Astrocyte of the hippocampus (primary cell): ENCODE measurements at regions not wholly inside any gene's neighbourhood (a gene's known extent, or its start where the extent isn't known, plus 50 kb on each side); places are given as distances from the start of the nearest gene placed in this dataset.
"Not testable (repeated sequence)": the region's sequence is repeated elsewhere in the genome, so short reads cannot be mapped to it uniquely, and the experiment has no call there.

ENCODE experiments used
- DNase-seq: peaks from one replicate; pipeline ENCODE4 v3.0.0; 2011; ENCODE audit warnings: low read depth, low spot score

DNA sequence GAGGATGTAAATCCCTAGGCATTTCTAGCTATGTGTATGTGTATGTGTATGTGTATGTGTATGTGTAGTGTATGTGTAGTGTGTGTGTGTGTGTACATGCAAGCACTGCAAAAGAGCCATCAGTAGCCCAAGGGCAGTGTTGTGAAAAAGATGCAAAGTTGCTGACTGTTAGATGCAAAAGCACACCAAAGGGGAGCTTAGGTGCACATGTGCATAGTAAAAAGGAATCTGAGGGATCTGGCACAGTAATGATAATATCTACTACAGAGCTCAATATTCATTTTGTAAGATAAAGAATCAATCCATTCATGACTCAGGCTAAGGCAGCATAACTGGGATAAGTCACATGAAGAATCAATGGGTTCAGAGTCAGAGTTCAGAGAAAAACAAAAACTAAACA is 80.2 kb downstream of the TMEM47 start:
- DNase-seq = no peak

DNA sequence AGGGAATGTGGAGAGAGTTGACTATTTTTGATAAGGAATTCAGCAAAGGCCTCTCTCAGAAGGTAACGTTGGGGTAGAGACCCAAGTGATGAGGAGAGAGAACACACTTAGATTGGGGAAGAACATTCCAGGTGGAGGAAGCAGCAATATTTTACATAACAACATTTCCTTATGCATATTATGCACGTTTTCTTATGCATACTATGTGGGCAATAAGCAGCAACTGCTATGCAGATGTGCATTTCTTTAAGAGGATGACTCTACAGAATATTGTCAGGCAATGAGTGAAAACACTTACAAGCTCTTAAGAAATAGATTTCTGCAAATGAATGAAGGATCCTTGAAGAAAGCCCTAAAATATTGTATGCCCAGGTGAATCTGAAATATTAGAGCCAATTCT is 91.1 kb downstream of the TMEM47 start:
- DNase-seq = no peak

DNA sequence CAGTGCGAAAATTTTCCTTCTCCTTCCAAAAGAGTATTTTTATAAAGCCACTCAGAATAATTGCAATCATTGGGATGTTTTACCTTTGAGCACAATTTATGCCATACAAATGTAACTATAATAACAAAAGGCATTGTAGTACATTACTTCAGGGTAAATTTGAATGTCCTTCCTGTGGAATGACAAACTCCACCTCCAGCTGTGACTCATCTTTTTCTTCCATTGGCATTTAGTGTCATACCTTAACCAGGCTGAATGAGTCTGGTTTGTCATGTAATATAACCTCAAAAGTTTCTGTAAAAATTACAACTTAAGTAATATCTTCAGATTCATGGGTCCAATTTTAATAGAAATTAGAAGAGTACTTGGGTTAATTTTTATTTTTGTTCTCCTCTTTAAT is 93.3 kb downstream of the TMEM47 start:
- DNase-seq = no peak

DNA sequence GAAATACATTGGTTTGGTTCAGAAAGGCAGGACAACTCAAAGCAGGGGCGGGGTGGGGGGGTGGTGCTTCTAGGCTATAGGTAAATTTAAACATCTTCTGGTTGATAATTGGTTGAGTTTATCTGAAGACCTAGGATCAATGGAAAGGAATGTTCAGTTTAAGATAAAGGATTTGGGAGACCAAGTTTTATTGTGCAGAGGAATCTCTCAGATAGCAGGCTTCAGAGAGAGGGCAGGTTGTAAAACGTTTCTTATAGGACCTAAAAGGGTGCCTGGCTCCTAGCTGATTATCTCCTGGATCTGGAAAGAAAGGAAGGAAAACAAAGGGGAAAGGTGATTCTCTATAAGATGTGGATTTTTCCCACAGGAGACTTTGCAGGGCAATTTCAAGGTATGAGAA is 94.0 kb downstream of the TMEM47 start:
- DNase-seq = no peak

DNA sequence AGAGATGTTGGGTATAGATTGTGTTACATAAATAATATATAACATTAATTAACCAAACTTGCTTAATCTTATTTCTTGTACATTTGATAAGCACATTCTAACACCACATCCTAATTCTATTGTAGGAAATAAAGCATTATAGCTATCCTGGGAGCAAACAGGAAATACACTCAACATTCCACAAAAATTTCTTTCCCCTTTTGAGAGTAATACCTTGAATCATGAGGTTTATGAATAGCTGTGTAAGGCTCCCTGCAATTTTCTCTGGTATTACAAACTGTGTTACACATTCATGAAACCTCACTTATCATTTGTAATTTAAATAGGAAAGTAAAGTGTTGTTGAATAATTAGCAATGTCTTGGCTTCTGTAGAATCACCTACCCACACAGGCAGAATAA is 95.1 kb downstream of the TMEM47 start:
- no peak for DNase-seq

DNA sequence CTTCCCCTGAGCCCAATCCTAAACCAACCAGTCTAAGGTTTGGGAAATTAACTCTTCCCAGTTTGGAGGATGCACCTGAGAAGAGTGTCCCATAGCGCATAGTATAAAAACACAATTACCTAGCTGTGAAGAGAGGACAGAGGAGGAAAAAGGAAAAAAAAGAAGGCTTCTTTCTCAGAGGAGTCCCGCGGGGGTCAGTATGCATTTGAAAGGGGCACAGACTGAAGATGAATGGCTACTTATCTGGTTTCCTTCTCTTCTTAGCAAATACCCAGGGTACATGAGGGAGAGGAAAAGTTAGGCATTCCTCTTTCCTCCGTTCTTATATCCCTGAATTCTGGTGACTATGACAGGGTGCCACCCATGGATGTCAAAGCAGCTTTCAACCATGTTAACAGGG is 96.9 kb downstream of the TMEM47 start:
- no peak for DNase-seq

DNA sequence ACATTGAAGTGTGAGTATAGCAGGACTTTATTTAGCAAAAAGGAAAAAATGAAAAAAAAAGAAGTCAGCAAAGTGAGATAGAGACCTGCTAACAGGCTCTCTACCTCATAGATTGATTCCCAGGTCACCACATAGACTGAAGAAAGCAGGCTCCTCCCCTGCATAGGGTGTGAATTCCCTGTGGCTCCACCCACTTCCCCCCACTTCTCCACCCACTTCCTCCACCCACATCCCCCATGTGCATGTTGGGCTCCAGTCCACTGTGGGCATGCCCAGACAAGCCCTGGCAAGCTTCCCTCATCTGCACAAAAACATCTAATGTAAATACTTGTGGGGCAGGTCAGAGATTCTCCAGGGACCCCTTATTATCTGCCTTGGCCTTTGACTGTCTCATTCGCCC is 97.8 kb downstream of the TMEM47 start:
- peak; percentile 20 for DNase-seq

DNA sequence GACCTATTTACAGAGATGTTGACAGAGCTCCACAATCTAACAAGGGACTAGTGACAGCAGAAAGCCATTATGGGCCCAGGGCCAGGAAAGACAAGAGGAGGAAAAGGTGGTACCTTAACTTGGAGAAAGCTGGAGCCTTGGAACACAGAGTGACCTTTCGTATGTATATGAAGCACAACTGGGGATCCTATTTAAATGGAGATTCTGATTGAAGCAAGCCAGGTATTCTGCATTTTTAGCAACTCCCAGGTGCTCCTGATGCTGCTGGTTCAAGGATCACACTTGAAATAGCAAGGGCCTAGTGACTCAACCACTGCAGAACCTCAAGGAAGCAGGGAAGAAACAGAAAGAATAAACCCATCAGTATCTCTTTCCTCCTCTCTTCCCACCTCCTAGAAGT is 99.4 kb downstream of the TMEM47 start:
- no peak for DNase-seq

DNA sequence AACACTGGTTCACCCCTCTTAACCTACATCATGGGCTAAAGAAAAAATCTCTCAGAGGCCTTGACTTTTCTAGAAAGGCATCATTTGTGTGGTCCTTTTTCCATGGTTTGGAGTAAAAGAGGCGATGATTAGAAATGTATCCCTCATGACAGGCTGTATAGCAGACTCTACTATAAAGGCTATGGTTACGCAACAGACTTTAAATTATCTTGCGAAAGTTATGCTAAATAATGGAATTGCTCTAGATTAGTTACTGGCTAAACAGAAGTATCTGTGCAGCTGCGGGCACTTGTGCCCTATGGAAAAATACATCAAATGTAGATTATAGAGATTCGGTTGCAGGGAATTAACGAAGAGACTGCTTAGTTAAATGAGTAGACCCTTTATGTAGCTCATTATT is 101.6 kb downstream of the TMEM47 start:
- no peak for DNase-seq

DNA sequence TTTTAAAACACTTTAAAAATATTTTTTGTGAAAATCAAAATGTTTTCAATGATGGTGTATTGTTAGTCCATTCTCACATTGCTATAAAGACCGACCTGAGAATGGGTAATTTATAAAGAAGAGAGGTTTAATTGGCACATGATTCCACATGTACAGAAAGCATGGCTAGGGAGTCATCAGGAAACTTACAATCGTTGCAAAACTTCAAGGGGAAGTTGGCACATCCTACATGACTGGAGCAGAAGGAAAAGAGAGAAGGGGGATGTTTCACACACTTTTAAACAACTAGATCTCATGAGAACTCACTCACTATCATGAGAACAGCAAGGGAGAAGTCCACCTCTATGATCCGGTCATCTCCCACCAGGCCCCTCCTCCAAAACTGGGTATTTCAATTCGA is 110.7 kb downstream of the TMEM47 start:
- no peak for DNase-seq

DNA sequence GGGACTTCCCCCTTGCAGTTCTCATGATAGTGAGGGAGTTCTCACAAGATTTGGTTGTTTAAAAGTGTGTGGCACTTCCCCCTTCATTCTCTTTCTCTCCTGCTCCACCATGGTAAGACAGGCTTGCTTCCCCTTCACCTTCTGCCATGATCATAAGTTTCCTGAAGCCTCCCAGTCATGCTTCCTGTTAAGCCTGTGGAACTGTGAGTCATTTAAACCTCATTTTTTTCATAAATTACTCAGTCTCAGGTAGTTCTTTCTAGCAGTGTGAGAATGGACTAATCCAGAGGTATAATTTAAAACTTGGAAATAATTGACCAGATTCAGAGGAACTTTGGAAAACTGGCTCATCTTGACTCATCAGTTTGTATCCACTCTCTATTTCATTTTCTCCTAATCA is 129.0 kb downstream of the TMEM47 start:
- DNase-seq = no peak

DNA sequence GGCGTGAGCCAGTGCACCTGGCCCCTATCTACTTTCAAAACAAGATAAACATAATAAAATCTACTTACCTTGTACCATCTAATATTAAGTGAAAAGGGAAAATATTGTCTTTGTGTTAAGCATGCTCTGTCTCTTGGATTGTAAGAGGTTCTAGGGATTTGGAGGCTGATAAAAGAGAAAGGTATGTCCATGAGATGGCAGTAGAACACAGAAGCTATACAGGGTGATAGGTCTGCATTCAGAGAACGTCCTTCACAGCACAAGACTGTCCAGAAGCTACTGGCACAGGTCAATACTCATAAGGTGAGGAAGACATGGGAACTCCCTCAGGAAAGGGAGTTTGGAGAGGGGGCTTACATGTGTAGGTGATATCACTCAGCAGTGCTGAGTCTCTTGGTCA is 135.5 kb downstream of the TMEM47 start:
- DNase-seq = no peak

DNA sequence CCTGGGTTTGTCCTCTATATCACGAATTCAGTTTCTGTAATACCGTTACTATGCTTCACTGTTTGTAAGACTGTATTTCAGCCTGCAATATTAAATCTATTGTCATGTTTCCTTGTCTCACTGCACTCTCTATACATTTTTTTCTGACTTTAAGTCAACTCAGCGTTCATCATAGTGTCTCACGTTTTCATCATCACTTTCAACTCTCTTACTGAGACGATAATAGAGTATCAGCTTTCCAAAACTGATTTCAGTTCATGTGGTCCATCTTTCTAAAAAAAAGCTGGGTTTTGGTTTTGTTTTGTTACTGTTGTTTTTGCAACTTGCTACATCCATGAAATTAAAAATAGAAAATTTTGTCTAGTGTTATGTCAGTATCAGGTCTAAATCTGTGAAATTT is 147.7 kb downstream of the TMEM47 start:
- no peak for DNase-seq

DNA sequence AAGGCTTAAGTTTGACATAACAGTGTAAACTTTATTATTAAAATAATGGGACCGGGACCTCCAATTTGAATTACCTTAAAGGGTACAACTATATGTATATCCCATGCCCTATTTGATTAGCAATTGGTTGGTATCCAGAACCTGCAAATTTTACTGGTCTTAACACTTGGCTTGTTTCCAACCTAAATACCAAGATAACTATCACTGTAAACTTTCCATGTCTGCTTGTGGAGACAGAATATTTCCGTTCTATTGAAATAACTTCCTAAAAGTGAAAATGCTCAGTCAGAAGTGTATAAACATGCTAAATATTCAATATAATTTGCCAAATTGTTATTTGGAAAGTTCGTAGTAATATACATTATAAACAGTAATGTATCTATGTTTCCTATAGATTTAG is 154.0 kb downstream of the TMEM47 start:
- no peak for DNase-seq

DNA sequence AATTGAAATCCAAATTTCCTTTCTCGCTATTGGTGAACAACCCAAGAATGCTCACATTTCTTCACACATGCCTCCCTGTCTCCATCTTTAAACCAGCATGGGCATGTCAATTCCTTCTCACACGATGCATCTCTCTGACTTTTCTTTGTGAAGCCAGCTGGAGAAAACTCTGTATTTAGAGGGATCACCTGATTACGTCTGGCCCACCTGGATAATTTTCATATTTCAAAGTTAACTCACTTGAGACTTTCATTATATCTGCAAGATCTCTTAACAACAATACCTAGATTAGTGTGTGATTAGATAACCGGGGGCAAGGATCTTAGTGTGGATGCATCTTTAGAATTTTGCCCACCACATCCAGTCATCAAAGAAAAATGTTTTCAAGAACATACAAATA is 164.0 kb downstream of the TMEM47 start:
- no peak for DNase-seq

DNA sequence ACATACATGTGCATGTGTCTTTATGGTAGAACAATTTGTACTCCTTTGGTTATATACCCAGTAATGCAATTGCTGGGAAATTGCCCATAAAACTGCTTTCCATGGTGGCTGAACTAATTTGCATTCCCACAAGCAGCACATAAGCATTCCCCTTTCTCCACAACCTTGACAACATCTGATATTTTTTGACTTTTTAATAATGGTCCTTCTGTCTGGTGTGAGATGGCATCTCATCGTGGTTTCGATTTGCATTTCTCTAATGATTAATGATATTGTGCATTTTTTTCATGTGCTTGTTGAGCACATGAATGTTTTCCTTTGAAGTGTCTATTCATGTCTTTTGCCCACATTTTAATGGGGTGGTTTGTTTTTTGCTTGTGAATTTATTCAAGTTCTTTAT is 166.0 kb downstream of the TMEM47 start:
- peak; percentile 11 for DNase-seq

DNA sequence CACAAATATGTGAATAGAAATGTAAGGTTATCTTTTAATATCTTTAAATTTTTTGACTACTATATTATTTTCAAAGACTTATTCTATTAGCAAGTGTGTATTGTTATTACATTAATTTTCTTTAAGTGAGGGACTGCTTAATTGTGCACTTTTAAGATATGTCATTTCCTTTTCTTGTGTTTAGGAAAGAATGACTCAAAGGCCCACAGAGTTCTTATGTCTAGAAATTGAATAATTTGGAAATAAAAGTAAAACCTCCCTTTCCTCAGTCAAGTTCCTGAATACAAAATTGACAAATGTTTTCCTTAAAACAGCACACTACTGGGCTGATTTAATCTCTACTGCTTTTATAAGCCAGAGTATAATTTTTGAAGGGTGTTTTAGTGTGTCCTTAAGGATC is 169.7 kb downstream of the TMEM47 start:
- DNase-seq = no peak

DNA sequence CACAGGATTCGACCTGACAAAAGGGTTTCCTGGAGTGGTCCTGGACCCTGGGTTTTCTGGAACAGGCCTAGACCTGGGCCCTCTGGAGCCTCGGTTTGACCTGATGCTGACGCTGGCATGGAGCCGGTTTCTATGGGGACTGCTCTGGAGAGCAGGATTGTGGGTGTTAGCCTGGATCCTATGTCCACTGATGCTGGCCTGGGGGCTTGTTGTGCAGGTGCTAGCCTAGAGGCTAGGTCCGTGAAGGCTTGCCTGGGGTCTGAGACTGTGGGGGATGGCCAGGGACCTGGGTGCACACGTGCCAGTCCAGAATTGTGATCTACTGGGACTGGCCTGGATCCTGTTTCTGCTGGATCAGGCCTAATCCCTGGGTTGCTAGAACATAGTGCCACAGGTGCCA is 173.1 kb downstream of the TMEM47 start:
- DNase-seq = no peak

DNA sequence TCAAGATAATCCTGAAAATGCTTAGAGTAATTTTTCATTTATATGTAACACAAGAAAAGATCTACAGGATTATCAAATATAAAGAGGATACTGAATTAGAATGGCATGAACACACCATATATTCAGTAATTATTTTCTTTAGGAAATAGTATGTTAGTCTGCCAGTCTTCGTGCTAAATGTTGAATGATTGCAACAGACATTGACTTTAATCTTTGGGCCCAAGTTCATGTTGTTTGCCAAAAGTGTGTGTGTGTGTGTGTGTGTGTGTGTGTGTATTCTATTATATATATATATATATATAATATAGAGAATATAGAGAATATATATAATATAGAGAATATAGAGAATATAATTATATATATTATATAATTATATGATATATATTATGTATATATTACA is 186.6 kb downstream of the TMEM47 start:
- no peak for DNase-seq

DNA sequence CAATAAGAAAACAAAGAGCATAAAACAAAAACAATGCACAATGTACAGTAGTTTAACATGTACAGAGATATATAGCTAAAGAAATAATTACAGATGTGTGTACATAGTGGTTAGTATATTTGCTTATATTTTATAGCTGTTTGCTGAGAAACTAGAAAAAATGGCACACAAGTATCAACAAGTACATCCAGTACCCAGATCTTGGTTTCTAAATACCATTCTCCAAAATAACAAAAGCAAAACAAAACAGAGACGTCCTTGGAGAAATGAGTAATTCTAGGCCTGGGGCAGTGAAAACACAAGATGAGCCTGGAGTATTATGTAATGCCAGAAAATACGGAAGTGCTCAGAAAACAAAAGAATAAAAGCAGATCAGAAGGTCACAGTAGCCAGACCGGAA is 189.6 kb downstream of the TMEM47 start:
- no peak for DNase-seq

DNA sequence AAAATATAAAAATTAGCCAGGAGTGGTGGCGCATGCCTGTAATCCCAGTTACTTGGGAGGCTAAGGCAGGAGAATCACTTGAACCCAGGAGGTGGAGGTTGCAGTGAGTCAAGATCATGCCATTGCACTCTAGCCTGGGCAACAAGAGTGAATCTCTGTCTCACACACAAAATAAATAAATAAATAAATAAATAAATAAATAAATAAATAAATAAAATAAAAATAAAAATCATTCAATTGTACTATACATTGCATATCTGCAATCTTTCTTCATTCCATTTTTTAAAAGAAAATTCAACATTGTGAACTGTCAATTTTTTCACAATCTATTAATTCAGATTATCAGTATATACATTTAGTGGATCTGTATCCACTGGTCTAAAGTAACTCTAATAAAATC is 193.9 kb downstream of the TMEM47 start:
- not testable (repeated sequence) for DNase-seq

DNA sequence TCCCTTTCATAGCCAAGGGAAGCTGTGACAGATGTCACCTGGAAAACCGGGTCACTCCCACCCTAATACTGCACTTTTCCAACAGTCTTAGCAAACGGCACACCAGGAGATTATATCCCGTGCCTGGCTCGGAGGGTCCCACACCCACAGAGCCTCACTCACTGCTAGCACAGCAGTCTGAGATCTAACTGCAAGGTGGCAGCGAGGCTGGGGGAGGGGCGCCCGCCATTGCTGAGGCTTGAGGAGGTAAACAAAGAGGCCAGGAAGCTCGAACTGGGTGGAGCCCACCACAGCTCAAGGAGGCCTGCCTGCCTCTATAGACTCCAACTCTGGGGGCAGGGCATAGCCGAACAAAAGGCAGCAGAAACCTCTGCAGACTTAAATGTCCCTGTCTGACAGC is 199.2 kb downstream of the TMEM47 start:
- DNase-seq = not testable (repeated sequence)

DNA sequence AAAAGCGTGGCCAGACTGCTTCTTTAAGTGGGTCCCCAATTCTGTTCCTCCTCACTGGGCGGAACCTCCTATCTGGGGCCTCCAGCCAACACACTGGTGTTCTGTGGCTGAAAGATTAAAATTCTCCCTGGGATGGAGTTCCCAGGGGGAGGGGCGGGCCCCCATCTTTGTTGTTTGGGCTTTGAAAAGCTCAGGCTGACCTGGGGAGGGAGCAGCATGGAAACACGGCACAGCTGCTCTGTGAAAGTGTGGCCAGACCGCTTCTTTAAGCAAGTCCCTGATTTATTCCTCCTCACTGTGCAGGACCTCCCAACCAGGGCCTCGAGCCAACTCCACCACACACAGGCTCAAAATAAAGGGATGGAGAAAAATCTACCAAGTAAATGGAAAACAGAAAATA is 219.5 kb downstream of the TMEM47 start:
- no peak for DNase-seq

DNA sequence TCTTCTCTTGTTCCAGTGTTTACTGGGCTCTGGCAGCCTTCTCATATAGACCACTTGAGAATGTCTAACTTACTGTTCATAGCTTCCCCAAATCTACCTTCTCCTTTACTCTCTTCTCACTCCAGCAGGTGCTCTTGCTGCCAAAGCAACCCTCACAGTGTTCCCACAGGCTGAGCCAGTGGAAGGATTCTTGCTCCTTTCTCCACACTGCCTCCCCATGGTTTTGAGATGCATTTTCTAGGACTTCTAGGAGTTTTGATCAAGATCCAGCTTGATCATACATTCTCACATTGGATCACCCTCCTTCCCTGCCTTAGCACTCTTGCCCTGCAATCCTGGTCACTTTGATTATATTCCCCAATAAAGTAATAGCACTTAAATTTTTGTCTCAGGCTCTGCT is 230.8 kb downstream of the TMEM47 start:
- no peak for DNase-seq

DNA sequence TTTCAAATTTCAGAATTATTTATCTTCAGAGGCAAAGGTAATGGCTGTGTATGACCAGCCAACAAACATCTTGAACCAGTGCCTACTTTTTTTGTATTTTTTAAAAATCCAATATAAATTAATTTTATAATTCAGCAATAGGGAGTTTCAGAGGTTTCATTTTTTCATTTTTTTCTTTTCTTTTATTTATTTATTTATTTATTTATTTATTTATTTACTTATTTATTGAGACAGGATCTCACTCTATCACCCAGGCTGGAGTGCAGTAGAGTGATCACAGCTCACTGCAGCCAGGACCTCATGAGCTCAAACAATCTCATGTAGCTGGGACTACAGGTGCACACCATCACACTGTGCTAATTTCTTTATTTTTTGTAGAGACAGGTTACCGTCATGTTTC is 250.5 kb downstream of the TMEM47 start:
- DNase-seq = no peak
